HUES48 (cell line): ENCODE measurements at regions not wholly inside any gene's neighbourhood (a gene's known extent, or its start where the extent isn't known, plus 50 kb on each side); places are given as distances from the start of the nearest gene placed in this dataset.
"Not testable (repeated sequence)": the region's sequence is repeated elsewhere in the genome, so short reads cannot be mapped to it uniquely, and the experiment has no call there.

Experiments
- H3K27ac ChIP-seq: one replicate; pipeline ENCODE4 v1.7.0; 2013; ENCODE audit warnings: low read depth, low read length, inconsistent platforms
- H3K27me3 ChIP-seq: 2 replicates; pipeline ENCODE4 v1.6.1; 2013; ENCODE audit warnings: mild to moderate bottlenecking, low read length; ENCODE audit not compliant: control insufficient read depth, insufficient read depth
- H3K36me3 ChIP-seq: 2 replicates; pipeline ENCODE4 v1.6.1; 2013; ENCODE audit warnings: low read length; ENCODE audit not compliant: control insufficient read depth, insufficient read depth
- H3K4me1 ChIP-seq: 2 replicates; pipeline ENCODE4 v1.6.1; 2013; ENCODE audit warnings: mild to moderate bottlenecking, low read length; ENCODE audit not compliant: control insufficient read depth, insufficient read depth
- H3K4me3 ChIP-seq: 2 replicates; pipeline ENCODE4 v1.5.1; 2013; ENCODE audit warnings: mild to moderate bottlenecking, low read depth, low read length
- H3K9ac ChIP-seq: 2 replicates; pipeline ENCODE4 v1.6.1; 2013; ENCODE audit warnings: mild to moderate bottlenecking, low read depth, low read length, moderate library complexity
- H3K9me3 ChIP-seq: 2 replicates; pipeline ENCODE4 v1.6.1; 2013; ENCODE audit warnings: low read length; ENCODE audit not compliant: control insufficient read depth, insufficient read depth

DNA sequence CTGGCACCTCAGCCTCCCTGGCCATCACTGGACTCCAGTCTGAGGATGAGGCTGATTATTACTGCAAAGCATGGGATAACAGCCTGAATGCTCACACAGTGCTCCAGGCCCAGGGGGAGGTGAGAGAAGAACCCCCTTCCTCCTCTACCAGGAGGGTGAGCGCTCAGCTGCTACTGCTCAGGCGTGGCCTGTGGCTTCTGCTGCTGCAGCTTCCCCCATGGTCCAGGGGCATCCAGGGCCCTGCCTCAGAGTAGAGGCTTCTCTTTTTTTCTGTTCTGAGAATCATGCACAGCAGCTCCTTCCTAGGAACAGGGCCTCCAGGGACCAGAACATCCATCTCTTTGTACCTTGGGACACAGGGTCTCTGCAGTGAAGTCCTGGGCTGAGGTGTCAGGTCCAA is 83.1 kb downstream of the VPREB1 start:
- Histone ChIP-seq H3K9me3 (no peaks in the 10 kb centered on the region), H3K4me3 (no peak overlapping the region), H3K9ac (no peak overlapping the region), H3K27ac (no peak overlapping the region), H3K36me3 (no peaks in the 10 kb centered on the region), H3K4me1 (no peaks in the 10 kb centered on the region), H3K27me3 (peaks cover 100% of the 10 kb centered on the region)

DNA sequence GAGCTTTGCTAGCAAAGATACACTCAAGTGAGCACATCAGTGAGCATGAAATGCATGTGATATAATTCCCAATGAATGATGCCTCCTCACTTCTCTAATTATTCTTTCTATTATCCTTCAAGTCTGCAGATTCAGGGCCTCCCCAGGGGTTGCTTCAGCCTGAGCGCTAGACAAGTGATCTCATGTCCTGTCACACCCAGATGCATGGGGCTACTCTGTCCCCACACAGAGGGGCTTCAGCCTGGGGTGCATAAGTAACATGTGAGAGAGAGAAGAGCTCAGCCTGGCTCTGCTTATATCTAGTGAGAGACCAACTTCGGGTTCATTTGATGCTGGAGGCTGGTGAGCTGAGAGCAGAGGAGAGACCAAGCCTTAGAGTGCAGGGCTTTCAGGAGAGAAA is 85.2 kb downstream of the VPREB1 start:
- Histone ChIP-seq H3K4me1 (no peaks in the 10 kb centered on the region), H3K27me3 (peaks cover 100% of the 10 kb centered on the region), H3K9ac (no peak overlapping the region), H3K36me3 (no peaks in the 10 kb centered on the region), H3K27ac (no peak overlapping the region), H3K4me3 (no peak overlapping the region), H3K9me3 (no peaks in the 10 kb centered on the region)

DNA sequence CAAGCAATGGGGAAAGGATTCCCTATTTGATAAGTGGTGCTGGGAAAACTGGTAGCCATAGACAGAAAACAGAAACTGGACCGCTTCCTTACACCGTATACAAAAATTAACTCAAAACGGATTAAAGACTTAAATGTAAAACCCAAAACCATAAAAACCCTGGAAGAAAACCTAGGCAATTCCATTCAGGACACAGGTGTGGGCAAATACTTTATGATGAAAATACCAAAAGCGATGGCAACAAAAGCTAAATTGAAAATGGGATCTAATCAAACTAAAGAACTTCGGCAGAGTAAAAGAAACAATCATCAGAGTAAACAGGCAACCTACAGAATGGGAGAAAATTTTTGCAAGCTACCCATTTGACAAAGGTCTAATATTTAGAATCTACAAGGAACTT is 91.1 kb downstream of the VPREB1 start:
- not testable (repeated sequence) for H3K4me3 ChIP-seq, H3K4me1 ChIP-seq, H3K36me3 ChIP-seq, H3K27ac ChIP-seq, H3K9me3 ChIP-seq, H3K9ac ChIP-seq
- H3K27me3 ChIP-seq, result peaks cover 100% of the 10 kb centered on the region

DNA sequence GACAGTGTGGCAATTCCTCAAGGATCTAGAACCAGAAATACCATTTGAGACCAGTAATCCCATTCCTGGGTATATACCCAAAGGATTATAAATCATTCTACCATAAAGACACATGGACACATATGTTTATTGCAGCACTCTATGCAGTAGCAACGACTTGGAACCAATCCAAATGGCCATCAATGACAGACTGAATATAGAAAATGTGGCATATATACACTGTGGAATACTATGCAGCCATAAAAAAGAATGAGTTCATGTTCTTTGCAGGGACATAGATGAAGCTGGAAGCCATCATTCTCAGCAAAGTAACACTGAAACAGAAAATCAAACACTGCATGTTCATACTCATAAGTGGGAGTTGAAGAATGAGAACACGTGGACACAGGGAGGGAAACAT is 91.7 kb downstream of the VPREB1 start:
- H3K9me3 ChIP-seq, H3K36me3 ChIP-seq, H3K27ac ChIP-seq, H3K4me1 ChIP-seq, H3K9ac ChIP-seq, H3K4me3 ChIP-seq: not testable (repeated sequence)
- peaks cover 100% of the 10 kb centered on the region for H3K27me3 ChIP-seq

DNA sequence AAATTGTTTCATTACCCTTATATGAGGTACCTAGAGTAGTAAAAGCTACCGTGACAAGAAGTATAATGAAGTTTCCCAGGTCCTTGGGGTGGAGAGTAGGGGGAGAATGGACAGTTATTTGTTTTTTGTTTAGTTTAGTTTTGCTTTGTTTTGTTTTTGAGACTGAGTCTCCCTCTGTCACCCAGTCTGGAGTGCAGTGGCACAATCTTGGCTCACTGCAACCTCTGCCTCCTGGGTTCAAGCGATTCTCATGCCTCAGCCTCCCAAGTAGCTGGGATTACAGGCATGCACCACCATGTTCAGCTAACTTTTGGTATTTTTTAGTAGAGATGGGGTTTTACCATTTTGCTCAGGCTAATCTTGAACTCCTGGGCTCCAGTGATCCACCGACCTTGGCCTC is 94.2 kb downstream of the VPREB1 start:
- not testable (repeated sequence) for H3K27ac ChIP-seq, H3K4me3 ChIP-seq, H3K9ac ChIP-seq, H3K4me1 ChIP-seq, H3K36me3 ChIP-seq, H3K9me3 ChIP-seq
- peaks cover 97% of the 10 kb centered on the region for H3K27me3 ChIP-seq

DNA sequence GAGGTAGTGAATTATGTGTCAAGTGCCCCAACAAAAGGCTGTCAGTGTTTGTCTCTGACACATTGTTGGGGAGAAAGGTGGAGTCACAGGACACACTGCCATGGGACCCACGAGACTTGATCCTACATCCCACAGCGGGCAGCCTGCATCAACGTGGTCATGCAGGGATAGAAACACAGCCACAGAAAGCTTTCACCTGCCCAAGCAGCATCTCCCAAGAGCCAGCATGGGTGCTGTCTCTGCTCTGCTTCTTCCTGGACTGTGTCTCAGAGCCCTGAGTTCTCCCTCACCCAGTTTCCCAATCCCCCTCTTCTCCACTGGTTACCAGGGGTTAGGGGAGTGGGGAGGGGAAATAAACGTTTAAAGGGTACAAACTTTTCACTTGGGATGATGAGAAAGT is 97.2 kb downstream of the VPREB1 start:
- Histone ChIP-seq H3K27me3 (peaks cover 97% of the 10 kb centered on the region), H3K9me3 (no peaks in the 10 kb centered on the region), H3K4me3 (no peak overlapping the region)

DNA sequence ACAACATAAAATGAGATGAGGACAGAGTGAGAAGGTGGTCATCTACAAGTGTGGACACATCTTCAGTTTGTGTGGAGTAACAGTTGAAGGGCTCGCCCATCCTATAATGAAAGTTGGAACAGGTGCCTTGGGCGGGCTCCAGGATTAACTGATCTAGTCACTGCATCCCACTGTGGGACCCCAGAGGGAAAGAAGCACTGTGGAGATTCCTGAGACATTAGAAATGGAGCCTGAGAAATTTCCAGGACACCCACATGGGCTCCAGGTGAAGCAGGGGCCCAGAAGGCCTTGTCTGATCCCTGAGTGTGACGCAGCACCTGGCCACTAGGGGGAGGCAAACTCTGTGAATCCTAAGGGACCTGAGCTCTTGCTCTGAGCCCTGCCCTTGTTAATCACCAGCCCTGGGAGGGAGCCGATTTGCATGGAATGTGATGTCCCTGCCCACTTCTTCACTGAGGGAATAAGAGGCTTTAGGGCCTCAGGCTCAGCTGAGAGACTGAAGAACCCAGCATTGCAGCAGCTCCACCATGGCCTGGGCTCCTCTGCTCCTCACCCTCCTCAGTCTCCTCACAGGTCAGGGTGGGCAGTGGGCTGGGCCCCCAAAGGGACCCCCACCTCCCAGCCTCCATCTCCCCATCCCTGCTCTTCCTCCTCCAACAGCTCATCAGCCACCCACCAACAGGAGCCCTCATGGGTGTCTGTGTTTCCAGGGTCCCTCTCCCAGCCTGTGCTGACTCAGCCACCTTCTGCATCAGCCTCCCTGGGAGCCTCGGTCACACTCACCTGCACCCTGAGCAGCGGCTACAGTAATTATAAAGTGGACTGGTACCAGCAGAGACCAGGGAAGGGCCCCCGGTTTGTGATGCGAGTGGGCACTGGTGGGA is 98.4 kb downstream of the VPREB1 start:
- H3K9ac ChIP-seq, result no peak overlapping the region
- H3K4me3 ChIP-seq, result no peak overlapping the region
- peaks cover 8% of the 10 kb centered on the region; the same call in 1 of the 2 replicates for H3K4me1 ChIP-seq
- no peaks in the 10 kb centered on the region for H3K9me3 ChIP-seq
- H3K27me3 ChIP-seq, result peaks cover 97% of the 10 kb centered on the region
- H3K27ac ChIP-seq, result no peak overlapping the region
- H3K36me3 ChIP-seq, result no peaks in the 10 kb centered on the region

More for the DNA sequence above, 97.2 kb downstream of the VPREB1 start:
- Histone ChIP-seq H3K27ac (no peak overlapping the region), H3K9ac (no peak overlapping the region), H3K4me1 (peaks cover 6% of the 10 kb centered on the region; the same call in 1 of the 2 replicates), H3K36me3 (no peaks in the 10 kb centered on the region)

DNA sequence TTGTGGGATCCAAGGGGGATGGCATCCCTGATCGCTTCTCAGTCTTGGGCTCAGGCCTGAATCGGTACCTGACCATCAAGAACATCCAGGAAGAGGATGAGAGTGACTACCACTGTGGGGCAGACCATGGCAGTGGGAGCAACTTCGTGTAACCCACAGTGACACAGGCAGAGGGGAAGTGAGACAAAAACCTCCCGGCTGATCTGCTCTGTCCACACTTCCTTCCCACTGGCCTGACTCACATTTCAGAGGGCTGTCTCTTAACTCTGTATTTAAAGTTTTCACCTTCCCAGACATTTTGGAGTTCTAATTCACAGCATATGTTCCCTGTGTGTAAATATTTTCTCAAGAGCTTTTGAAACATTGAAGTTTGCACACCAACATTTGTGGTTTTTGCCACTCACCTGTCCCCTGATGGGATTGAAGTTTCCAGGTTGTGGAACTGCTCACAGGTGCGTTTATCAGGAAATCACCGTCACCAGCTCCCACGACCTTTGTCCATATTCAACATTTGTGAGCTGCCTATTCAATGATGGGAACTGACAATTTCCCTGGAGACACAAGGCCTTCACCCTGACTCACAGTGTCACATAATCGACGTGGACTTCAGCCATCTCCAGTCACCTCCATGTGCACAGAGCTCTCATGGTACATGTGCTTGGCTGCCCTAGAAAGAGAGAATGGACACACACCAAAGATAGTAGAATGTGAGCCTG is 99.2 kb downstream of the VPREB1 start:
- H3K27ac ChIP-seq, result no peak overlapping the region
- H3K36me3 ChIP-seq, result no peaks in the 10 kb centered on the region
- H3K27me3 ChIP-seq, result peaks cover 97% of the 10 kb centered on the region
- no peak overlapping the region for H3K9ac ChIP-seq
- H3K4me3 ChIP-seq, result no peak overlapping the region
- no peaks in the 10 kb centered on the region for H3K9me3 ChIP-seq
- peaks cover 16% of the 10 kb centered on the region; the same call in 1 of the 2 replicates for H3K4me1 ChIP-seq

DNA sequence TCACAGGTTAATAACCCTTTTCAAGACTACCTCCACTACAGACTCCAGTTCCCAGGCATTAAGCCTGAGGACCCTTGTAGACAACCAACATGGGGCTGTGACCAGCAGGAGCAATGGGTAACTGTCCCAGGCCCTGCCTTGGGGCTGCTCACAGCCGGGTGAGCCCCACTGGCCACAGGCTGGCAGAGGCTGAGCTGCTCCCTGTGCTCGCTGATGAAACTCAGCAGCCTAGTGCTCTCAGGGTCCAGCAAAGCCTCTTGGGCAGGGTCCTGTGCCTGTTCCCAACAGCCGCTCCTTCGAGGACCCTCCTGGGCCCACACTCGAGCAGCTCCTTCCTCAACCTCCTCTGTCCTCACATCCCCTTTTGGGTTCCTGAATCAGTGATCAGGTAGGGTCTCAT is 99.8 kb downstream of the VPREB1 start:
- peaks cover 97% of the 10 kb centered on the region for H3K27me3 ChIP-seq
- no peak overlapping the region for H3K4me3 ChIP-seq
- H3K9ac ChIP-seq, result no peak overlapping the region
- no peak overlapping the region for H3K27ac ChIP-seq
- no peaks in the 10 kb centered on the region for H3K9me3 ChIP-seq
- no peaks in the 10 kb centered on the region for H3K36me3 ChIP-seq
- H3K4me1 ChIP-seq, result peaks cover 22% of the 10 kb centered on the region

DNA sequence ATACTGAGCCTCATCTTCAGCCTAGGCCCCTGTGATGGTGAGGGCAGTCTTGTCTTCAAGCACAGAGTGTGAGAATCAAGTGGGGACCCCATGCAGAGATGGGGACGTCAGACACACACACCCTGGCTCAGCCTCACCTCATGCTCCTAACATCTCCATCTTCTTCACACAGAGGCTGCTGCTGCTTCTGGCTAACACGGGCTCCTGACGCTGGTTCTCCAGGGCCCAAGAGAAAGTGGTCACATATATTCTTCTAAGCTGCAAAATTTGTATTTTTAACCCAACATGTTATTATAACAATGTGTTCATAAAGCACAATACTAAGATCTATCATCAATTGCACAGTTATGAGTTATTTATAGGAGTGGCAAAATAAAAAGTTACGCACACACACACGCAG is 101.2 kb downstream of the VPREB1 start:
- Histone ChIP-seq H3K4me1 (peaks cover 29% of the 10 kb centered on the region), H3K27ac (no peak overlapping the region), H3K9me3 (no peaks in the 10 kb centered on the region), H3K36me3 (no peaks in the 10 kb centered on the region), H3K27me3 (peaks cover 97% of the 10 kb centered on the region), H3K4me3 (no peak overlapping the region), H3K9ac (no peak overlapping the region)

DNA sequence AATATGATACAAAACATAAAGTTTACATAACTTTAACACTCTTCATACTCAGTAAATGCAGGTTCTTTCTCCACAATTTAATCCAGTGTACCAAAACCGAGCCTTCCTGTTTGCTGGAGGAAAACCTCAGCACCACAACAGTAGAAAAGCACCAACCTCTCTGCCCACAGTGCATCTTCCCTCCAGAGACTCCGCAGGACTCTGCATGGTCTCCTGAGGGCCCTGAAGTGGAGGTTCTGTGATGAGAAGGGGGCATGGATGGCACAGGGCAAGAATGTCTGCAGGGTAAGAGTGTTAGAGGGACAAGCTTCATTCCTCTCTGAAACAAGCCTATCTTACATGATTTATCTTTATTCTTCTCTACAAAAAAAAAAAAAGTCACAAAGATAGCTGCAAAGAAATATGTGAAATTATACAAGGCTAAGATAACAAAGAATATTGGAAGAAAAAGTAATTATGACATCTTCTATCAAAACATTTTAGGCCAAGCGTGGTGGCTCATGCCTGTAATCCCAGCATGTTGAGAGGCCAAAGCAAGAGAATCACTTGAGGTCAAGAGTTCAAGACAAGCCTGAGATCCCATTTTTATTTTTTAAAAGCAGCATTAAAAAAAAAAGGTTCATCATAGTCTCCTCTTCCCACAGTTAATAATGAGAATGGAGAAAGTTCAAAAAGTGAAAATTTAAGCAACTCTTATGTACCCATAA is 102.0 kb downstream of the VPREB1 start:
- Histone ChIP-seq H3K4me3 (no peak overlapping the region), H3K9me3 (no peaks in the 10 kb centered on the region), H3K27me3 (peaks cover 97% of the 10 kb centered on the region), H3K36me3 (no peaks in the 10 kb centered on the region), H3K27ac (no peak overlapping the region), H3K4me1 (peaks cover 29% of the 10 kb centered on the region), H3K9ac (no peak overlapping the region)
